ENCODE measurements at regions not wholly inside any gene's neighbourhood (a gene's known extent, or its start where the extent isn't known, plus 50 kb on each side); places are given as distances from the start of the nearest gene placed in this dataset.
A peak's percentile ranks its signal among the peaks of the same experiment; 100 is the strongest.
"Not testable (repeated sequence)": the region's sequence is repeated elsewhere in the genome, so short reads cannot be mapped to it uniquely, and the experiment has no call there.

DNA sequence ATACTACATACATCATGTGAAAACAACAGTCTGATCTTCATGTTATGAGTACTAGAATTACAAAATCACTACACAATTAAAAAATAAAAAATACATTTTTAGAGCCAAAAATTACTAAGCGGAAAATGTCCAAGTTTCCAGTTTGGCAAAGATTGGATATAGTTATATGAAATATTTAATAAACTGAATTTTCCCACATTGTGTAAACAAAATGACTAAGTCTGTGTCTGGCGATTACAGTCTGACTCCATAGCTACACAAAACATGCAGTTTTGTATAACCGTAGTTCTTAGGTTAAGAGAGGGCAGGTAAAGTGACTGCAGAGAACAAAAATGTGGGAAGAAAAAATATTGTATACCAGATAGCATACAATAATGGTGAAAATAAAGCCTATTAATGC lies 59.2 kb upstream of the TMEM47 start:
- no peak for DNase-seq

DNA sequence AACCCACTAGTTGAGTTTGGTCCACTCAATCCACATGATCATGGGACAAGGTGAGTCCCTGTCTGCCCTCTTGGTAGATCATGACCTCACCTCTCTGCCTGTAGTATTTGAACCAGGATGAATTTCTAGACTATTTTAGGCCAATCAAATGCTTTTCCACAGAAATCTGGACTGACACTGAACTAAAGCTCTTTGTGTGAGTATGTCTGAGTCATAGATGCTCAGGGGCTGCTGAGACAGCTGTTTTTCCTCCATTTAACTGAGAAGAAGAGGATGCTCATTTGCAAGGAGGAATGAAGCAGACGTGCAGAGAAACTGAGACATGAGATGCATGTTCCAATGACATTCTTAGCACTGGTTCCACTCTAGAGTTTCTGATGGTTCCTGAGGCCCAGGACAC lies 77.3 kb upstream of the TMEM47 start:
- no peak for DNase-seq

DNA sequence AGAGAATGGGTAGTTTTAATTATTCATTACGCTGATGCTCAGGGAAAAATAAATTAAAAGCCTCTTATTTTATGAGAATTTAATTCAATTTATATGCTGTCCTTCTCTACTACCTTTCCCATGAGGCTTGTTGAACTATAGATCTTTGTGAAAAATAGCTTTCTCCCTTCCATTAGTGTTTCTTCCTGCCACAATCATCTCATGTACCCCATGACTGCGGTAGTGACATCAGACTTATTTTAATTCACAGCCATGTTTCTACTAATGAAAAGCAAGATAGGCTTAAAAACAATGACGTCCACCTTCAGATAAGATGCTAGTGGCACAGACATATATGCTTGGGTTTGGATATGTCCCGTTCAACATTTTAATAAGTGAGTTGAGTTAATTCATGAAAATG lies 87.4 kb upstream of the TMEM47 start:
- no peak for DNase-seq

DNA sequence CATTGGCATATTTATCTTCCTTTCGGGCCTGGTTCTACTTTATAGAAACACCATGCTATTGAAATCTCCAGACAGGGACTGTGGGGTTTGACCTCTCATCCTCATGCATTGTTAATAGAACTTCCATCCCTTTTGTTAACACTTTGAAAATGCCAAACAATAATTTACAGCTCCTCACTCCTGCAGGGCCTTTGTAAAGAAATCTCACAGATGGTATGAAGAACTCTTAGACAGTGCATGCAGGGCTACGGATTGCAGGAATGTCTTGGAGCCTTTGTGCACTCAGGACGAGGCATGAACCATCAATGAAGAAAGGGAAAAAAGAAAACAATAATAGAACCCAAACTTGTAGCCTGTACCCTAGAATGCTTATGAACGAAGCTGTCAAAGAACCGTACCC lies 92.8 kb upstream of the TMEM47 start:
- DNase-seq = no peak

DNA sequence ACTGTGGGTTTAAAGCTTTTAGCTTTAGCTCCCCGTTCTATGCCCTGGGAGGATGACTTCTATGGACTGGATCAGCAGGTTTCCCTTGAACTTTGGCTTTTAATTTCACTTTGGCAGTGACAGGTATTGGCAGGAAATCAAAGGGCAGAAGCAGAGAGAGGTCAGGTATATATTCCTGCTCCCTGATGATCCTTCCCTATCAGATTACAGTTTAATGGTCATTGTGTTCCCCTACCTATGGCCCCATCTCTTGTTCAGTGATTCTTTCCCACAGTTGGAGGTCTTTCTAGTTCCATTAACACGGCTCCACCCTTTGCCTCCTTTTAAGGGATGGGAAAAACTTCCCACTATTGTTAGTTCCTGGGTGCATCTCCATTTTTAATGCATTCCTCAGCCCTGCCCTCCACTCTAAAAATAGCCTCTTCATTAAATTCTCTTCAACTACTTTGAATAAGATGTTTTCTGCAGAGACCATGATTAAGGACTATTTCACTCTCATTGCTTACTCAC lies 107.8 kb upstream of the TMEM47 start:
- no peak for DNase-seq

DNA sequence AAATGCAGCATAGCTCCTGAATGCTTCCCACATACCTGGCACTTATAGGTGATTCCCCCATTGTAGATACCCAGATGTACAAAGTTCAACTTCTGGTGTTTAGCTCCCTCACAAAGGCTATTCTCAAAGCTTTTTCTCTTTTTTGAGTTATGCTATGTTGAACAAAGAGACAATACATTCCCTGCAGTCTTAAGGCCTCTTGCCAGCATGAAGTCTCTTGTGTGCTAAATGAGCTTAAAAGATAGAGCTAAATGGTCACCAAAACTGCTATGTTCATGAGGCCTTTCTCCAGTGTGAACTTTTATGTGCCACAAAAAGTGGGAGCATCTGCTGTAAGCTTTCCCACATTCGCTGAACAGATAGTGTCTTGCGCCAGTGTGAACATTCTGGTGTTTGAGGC lies 111.2 kb upstream of the TMEM47 start:
- no peak for DNase-seq

DNA sequence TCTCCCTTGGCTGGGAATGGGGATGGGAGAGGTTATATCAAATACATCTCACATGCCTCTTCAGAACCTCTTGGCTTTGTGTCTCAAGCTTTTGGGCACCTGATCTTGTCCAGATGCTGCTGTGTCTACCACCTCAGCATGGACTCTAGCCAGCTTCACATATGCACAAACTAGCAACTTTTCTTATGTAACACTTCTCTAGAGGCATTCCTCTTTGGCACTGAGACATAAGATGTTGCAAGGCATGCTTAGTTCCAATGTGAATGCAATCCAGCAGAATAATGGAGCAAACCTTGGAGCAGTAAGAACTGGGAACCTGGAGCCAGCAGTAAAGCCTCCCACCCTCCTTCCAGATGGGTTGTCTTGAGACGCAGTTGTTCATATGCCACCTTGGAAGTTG lies 113.4 kb upstream of the TMEM47 start:
- DNase-seq = no peak

DNA sequence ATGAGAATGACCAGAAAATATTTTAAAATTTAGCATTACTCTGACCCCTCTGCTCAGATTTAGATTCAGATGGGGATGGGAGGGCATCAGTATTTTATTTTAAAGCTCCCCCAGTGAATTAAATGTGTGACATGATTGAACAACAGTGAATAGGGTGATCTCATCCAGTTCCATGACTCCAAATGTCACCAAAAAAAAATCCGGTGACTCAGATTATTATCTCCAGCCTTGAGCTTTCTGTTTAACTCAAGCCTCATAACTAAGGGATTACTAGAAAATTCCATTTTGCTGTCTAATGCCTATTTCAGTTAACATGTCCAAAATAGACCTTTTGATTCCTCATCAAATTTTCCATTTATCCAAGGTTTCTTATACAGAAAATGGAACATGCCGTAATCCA lies 121.8 kb upstream of the TMEM47 start:
- DNase-seq = no peak

DNA sequence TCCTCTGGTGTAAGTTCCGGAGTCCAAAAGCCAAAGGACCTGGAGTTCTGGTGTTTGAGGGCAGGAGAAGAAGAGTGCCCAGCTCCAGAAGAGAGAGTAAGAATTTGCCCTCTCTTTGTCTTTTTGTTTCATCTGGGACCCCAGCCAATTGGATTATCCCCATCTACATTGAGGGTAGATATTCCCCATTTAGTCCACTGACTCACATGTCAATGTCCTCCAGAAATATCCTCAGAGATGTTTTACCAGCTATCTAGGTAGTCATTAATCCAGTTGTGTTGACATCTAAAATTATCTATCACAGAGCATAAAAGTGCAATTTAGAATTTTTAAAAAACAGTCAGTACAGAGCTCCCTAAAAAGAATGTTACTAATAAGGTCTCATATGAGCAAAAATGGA lies 132.9 kb upstream of the TMEM47 start:
- DNase-seq = no peak

DNA sequence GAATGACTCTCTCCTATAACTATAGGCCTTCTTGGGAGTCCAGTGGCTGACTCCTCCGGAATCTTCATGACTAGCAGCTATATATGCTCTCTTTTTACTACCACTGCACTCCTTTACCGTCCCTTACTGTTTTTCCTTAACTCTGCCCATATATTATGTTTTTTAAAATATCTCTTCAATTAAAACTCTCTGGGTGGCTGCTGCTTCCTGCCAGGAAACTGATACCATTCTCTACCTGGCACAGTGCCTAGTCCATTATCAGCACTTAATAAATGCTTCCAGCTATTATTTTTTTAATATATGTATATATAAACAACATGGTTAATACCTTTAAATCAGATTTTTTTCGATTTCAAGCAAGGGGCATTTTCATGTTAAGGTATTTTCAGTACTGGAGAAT lies 136.6 kb upstream of the FAM47B start:
- no peak for DNase-seq

DNA sequence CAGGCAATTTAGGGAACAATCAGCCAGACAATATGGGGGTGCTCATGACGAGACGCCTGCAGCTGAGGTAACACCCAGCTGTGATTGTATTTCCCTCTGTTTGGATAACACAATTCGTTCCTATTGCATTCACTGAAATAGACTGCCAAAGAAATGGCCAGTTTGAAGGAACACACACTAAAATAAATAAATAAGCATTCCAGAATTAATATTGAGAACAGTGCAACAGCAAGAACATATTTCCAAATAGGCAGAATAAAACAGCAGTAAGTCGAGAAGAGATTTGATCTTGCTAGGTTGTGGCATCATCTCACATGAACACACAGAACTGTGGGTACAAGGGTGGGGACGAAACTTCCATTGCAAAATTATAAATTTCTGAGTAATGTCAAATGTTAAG lies 133.5 kb upstream of the FAM47B start:
- no peak for DNase-seq

DNA sequence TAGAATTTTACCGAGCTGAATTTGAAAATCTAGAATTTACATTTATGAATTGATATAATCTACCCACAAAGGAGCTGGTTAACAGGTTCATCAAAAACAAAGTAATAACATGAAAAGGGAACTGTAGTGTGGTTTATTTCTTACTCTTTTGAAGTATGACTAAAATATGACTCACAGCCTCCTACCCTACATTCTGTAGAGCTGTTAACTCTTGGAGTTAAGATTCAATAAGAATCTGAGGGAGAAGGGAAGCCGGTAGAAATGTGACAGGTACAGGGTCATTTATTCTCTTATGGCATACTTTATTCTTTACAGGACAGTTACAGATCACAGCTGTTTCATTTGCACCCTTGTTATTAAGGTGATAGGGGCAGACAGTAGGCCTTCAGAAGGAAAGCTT lies 132.2 kb upstream of the FAM47B start:
- peak; percentile 49 for DNase-seq

DNA sequence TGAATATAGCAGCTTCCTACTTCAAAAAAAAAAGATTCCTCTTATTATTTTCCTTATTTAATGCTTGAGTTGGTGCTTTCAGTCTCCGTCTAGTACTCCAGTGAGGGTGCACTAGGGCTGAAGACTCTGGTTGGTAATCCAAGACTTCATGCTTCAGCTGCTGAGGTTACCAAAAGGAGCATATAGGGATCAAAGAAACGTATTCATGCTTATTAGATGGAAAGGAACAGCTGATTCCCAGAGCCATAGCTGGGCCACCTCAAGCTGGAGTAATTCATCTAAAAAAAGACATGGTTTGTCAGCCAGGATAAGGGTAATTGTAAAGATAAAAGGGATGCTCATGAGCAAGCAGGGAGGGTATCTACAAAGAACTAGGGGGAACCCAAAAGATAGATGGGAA lies 131.7 kb upstream of the FAM47B start:
- DNase-seq = no peak

DNA sequence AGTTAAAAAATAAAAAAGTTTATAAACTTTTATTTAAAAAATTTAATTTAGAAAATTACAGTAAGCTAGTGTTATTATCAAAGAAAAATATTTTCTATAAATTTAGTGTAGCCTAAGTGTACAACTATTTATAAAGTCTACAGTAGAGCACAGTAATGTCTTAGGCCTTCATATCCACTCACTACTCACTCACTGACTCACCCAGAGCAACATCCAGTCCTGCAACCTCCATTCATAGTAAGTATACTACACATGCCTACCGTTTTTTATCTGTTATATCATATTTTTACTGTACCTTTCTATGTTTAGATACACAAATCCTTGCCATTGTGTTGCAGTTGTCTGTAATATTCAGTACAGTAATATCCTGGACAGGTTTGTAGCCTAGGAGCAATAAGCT lies 129.0 kb upstream of the FAM47B start:
- no peak for DNase-seq

DNA sequence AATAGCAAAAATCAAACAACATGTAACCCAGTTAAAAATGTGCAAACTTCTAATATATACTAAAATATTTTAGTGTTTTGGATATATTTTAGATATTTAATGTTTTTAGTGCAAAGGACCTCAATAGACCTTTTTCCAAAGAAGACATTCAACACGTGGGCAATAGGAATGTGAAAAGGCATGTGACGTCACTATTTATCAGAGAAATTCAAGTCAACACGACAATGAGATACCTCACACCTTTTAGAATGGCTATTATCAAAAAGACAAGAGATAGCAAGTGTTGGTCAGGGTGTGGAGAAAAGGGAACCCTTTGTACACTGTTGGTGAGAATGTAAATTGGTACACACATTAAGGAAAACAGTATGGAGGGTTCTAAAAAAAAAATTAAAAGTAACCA lies 115.6 kb upstream of the FAM47B start:
- no peak for DNase-seq

DNA sequence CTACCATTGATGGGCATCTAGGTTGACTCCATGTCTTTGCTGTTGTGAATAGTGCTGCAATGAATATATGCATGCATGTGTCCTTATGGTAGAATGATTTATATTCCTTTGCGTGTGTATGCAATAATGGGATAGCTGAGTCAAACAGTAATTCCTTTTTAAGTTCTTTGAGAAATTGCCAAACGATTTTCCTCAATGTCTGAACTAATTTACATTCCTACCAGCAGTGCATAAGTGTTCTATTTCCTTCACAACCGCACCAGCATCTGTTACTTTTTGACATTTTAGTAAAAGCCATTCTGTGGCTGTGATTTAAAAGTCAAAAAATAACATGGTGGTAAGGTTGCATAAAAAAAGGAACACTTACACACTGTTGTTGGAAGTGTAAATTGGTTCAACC lies 103.1 kb upstream of the FAM47B start:
- DNase-seq = no peak

DNA sequence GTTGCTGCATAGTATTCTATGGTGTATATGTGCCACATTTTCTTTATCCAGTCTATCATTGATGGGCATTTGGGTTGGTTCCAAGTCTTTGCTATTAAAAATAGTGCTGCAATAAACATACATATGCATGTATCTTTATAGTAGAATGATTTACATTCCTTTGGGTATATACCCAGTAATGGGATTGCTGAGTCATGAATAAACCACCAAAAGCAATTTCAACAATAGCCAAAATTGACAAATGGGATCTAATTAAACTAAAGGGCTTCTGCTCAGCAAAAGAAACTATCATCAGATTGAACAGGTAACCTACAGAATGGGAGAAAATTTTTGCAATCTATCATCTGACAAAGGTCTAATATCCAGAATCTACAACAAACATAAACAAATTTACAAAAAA lies 101.4 kb upstream of the FAM47B start:
- not testable (repeated sequence) for DNase-seq

DNA sequence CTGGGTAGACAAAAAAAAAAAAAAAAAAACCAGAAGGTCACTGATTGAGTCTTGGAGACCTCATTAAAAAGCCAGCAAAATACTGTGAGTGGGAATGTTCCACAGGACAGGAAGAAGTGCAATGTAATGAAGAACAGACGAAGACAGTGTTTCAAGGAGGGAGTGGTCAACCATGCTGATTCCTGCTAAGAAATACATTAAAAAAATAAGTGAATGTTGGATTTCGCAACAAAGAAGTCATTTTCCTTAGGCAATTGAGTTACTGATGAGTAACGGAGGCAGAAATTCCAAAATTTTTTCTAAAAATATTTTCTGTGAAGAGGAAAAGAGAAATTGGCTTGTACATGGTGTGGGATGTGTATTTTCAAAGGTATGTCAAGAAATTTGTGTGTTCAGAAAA lies 94.3 kb upstream of the FAM47B start:
- DNase-seq = no peak

DNA sequence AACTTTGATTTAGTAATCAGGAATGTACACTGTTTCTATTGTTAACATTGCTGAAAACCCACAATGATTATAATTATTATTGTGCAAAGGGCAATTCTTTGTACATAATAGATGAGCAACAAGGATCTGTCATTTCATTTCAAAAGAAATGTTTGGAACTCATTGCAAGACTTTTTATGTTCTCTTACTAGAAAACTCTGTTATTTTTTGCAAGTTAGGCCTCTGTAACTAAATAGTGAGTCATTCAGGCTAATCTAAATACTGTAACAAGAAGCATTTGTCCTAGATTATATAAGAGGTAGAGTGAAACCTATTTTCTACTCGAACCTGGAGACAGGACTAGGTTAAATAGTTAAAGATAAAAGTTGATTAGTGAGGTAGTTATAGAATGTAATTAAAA lies 93.2 kb upstream of the FAM47B start:
- no peak for DNase-seq

DNA sequence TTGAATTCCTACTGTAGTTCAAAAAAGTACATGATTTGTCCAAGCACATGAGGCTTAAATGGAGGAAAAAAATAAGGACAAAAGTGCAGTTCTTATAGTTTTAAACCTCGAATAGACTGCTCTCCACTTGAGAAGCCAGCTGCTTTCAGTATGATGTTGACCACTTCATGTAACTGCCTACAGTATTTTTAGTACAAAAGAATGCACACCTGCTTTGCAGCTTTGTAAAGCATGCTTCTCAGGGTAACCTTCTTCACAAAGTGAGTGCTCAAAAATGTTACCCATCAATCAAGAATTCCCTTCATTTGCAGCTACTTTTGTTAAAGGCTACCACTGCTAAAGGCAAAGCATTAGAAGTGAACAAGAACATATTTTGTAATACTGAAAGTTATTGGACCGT lies 83.4 kb upstream of the FAM47B start:
- DNase-seq = no peak

DNA sequence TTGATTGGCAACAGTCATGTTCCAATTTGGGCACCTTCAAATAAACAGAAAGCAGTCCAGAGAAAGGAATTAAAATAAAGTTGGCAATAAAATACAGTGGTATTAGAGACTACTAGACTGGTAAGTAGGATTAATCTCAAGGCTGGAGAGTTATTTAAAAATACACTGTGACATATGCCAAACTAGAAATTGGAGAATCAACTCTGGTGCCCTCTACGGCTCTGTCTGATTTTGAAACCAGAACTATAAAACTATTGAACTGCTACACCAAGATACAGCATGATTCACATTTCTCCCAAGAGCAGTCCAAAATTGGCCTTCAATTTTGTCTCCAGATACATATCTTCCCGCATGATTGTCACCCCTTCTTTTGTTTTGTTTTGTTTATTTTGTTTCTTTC lies 78.7 kb upstream of the FAM47B start:
- no peak for DNase-seq

DNA sequence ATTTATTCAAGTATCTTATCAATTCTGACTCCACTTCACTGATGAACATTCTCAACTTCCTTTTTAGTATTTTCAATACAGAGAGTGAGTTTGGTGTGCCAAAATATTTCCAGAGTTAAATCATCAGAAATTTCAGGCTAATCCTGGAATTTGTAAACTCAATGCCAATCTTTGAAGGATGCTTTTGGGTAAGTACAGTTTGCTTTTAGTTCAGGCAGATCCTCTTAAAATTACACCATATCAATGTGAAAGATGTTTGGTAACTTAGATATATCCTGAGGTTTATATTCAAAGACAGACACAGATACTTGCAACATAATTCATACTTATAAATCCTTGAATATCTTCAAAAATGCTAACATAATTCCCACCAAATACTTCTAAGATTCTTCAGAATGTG lies 76.0 kb upstream of the FAM47B start:
- DNase-seq = no peak

DNA sequence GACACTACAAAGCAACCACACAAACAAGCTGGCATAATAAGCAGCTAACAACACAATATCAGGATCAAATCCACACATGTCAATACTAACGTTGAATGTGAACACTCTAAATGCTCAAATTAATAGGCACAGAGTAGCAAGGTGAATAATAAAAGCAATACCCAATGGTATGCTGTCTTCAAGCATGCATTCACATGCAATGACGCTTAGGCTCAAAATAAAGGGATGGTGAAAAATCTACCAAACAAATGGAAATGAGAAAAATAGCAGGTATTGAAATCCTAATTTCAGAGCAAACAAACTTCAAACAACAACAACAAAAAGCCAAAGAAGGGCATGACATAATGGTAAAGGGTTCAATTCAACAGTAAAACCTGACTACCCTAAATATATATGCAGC lies 74.0 kb upstream of the FAM47B start:
- no peak for DNase-seq

DNA sequence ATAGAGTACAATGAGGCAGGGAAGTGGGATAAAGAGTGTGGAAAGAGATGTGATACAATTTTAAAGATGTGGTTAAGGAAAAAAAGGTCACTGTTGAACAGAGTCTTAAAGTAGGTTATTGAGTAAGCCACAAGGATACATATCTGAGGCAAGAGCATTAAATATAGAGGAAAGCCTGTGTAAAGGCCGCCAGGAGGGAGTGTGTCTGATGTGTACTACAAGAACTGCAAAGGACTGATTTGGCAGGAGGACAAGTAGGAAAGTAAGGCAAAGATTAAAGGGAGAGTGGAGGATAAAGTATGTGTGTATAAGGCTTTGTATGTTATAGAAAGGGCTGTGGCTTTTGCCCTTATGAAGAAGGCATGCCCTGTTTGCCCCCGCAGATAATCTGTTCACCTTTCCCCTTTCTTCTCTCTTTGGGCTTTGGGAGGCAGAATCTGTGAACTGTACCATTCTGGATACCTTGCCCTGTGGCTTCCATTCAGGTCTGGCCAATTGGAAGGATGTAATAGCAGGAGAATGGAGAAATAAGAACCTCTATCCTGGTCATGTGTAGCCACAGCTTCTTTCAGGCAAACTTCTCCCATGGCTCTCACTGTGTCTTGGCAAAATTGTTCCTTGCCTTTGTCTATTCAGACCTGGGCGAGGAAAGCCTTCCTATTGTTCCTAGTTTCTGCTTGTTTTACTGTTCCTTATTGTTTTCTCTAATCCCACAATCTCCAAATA lies 68.9 kb upstream of the FAM47B start:
- DNase-seq = no peak

DNA sequence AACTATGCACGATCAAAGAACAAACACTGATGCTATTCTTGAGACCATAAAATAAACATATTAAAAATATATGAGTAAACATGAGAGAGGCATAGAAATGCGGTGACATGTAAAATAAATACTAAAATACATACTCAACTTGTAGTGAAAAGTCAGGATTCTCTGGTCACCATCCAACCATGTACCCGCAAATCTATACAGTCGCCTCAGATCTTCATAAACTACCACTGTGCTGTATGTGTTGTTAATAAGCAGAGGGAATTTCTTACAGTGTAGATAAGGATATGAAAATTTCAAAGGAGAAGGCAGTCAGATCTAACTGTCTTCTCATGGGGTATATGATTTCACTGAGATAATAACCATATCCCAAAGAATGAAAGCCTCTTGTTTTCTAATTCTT lies 67.8 kb upstream of the FAM47B start:
- no peak for DNase-seq

DNA sequence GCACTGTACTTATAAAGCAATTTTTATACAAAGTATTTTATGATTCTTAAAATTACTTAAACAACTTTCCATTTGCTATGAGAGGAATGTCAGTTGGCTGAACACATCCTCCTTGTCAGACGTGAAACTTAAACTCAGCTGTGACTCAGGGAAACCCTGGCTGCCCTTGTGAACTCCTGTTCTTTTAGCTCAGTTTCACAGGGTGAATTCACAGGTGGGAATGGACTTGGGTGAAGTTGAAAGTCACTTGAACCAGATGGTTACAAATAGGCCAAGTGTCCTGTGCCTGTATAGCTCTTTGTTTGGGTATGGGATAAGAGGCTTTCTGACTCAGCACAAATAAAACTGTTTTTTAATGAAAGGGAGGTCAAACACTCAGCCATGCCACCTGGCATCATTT lies 67.4 kb upstream of the FAM47B start:
- no peak for DNase-seq
